ENCODE measurements at regions not wholly inside any gene's neighbourhood (a gene's known extent, or its start where the extent isn't known, plus 50 kb on each side); places are given as distances from the start of the nearest gene placed in this dataset.
"Not testable (repeated sequence)": the region's sequence is repeated elsewhere in the genome, so short reads cannot be mapped to it uniquely, and the experiment has no call there.

DNA sequence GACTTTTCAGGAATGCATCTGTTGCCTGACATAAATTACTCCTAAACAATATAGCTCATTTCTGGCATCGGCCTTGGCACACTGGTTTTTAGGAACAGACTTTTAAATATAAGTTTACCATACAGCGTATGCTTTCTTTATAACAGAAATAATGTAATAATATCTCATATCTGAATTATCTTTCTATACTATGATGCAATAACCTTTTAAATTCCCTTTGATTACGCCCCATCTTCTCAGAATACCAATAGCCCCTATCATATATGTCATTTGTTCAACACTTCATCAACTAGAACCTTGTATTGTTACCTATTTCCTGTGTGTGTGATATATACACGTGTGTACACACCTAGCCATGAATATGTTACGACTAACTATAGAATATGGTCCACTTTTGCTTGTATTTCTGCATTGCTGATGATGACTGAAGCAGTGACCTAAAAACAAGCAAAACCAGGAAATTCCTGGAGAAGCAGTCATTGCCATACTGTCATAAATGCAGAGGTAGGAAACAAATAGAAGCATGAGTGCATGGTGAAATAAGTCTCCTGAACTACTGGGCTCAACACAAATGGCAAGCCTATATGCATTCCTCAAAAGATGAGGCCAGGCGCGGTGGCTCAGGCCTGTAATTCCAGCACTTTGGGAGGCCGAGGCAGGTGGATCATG is 618.4 kb upstream of the NRP1 start:
- no peak for DNase-seq

DNA sequence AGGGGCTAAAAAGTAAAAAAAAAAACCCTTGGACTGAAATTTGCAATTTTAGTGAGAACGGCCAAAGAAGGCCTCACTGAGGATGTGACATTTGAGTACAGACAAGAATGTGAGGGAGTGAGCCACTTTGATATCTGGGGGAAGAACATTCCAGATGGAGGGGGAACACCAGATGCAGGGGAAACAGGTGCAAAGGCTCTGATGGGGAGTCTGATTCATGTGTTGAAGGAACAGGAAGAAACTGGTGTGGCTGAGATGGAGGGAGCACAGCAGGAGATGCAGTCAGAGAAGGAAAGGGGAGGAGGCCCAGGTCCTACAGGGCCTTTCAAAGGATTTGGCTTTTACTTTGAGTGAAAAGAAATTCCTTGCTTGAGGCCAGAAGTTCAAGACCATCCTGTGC is 615.7 kb upstream of the NRP1 start:
- no peak for DNase-seq

DNA sequence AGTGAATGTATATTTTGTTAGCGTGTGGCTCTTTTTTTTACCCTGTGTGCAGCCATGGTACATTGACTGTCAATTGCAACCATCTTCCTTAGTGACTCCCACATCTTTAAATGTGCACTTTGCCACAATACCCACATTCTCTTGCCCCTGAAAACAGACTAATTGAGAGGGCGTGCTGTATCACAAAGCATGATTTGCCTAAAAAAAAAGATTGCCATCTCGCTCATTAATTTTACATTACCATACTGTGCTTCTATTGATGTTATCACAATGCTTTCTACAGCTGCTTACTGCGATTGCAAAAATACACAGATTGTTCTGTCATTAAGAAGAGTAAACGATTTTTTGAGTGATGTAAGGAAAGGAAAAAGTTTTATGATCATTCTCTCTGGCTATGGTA is 613.1 kb upstream of the NRP1 start:
- no peak for DNase-seq

DNA sequence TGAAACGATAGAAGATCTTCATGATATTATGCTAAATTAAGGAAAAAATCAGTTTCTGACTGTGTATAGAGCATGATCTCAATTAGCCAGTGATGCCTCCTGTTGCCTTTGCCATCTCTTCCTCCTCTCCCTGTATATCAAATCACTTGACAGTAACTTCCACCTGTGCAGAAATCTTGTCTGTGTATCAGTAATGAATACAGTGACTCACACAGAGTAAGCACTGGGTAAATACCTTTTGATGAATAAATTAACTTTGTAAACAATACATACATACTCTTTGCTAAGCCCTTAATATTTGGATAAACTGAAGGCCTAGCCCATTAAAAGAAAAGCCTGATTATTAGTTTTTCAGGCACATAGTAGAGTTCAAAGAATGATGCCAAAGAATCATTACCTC is 610.6 kb upstream of the NRP1 start:
- no peak for DNase-seq

DNA sequence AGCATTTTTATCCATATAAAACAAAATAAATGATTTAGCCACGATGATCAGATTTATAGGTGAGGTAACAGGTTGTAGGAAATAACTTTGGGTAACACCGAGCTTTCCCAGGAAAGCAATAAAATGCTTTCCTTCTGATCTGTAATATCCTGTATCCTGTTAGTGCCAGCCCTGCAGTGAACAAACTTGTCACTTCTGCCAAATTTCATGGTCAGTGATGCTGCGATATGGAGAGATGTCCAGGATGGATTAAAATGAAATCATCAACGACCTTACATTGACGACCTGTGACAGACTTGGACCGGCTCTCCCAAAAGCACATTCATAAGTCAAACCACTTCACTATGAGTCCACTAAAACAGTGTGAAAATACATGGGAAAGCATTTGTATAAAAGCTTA is 608.0 kb upstream of the NRP1 start:
- no peak for DNase-seq

DNA sequence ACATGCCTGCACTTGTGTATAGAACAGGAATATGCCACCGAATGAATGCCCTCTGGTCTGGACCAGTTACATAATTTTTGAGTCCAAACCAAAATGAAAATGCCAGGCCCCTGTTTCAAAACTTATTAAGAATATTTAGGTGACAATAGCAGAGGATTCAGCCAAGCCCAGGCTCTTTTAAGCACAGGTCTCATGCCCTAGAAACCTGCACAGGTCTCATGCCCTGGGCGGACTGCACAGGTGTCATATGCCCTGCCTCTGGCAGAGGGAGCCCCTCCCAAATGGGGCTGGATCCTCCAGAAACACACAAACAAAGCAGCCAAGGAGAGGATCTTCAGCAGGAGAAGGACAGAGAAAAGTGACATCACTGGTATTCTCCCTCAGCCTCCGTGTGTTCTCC is 605.4 kb upstream of the NRP1 start:
- DNase-seq, result no peak

DNA sequence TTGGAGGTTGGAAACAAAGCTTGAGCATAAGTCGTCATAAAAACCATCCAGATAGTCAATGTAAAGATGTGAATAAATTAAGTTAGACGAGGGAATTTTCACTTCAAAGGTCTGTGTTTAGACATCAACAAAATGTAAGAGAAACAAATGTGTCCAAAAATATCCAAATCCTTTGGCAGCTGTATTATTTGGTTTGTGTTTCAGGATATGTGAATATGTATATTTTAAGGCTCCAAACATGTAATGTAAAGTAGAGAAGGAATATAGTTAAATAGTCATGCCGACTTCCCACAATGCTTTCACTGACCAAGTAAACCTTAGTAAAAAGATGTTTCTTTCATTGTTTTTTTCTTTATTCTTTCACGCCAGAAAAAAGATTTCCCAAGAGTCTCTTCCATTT is 604.9 kb upstream of the NRP1 start:
- no peak for DNase-seq

DNA sequence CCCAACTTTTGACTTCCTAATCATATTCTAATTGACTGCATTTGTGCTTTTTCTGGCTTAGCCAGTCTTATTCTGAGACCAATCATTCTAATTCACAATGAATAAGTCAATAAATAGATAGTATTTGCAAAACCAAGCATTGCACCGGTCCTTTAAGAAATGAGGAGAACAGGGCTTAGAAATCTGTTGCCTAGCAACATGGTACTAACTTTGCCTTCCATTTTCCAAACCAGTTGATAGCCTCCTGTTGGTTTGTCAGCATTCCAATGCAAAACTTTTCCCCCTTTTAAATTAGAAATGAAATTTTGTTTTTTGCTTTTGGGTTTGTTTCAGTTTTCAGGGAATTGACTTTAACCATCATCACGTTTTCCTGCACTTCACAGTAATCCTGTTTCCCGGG is 603.5 kb upstream of the NRP1 start:
- DNase-seq, result no peak

DNA sequence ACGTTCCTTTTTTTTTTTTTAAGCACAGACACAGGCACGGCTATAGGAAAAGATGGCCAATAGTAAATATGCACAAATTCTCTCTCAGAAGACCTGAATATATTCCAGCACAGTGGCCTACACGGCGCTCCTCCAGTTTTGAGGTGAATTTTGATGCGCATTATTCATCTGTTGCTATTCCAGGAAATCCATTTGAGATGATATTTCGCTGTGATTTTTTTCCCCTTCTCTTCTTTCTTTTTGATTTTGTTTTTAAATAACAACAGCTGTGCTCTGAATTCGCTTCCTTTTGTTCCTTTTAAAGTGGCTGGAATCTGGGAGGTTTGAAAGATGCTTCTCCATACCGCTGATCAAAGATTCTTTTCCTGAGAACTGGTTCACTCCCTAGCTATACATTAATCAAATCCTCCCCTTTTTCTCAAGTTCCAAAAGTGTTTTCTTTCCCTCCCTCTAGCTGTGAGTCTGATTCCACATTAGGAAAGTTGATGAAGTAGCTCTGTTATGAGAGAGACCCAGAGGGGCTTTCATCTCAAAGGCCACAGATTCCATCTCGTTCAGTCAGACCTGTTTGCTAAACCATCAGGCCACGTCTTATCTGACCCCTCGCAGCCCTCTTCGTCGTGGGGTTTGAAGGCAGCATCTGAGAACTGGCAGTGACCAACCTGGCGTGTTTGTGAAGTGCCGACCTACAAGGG is 602.7 kb upstream of the NRP1 start:
- DNase-seq, result no peak

DNA sequence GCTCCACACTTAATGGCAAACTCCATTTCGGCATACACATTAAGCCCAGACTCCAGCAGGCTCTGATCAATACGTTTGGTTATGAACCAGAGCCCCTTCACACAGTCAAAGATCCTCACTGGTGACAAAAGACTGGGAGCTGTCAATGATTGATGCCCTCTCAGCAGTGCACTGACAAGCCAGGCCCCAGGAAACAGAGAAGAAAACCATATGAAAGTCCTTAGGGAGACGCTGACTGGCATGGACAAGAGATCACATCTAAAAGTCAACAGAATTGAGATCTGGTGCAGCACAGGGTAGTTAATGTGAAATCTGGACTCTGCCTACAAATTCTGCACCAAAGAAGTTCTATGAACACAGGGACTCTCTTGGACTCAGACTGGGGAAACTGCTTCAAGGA is 600.9 kb upstream of the NRP1 start:
- DNase-seq, result no peak

DNA sequence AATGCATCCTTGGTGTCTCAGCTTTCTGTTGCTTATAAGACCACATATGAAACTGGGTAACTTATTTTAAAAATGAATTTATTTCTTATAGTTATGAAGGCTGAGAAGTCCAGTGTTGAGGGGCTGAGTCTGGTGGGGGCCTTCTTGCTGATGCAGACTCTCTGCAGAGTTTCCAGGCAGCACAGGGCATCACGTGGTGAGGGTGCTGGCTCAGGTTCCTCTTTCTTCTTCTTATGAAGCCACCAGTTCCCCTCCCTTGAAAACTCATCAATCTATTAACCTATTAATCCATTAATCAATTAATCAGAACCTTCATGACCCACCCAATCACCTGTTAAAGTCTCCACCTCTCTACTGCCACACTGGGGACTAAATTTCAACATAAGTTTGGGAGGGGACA is 595.6 kb upstream of the NRP1 start:
- DNase-seq, result no peak

DNA sequence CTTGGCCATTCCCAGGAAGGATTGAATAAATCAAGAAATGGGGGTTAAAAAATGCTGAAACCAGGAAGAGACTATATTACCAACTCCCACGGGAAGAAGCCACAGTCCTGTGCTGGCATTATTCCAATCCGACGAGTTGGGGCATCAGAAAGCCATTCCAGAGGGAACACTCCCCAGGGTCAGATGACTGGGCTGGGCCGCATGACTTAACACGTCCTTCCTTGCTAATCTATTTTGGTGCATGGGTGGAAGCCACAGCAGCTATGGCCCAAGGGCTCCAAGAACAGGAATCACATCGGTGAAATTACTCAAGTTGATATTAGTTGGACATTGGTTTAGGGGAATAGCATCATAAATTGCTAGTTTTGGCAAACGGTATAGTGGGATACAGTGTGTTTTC is 592.9 kb upstream of the NRP1 start:
- no peak for DNase-seq

DNA sequence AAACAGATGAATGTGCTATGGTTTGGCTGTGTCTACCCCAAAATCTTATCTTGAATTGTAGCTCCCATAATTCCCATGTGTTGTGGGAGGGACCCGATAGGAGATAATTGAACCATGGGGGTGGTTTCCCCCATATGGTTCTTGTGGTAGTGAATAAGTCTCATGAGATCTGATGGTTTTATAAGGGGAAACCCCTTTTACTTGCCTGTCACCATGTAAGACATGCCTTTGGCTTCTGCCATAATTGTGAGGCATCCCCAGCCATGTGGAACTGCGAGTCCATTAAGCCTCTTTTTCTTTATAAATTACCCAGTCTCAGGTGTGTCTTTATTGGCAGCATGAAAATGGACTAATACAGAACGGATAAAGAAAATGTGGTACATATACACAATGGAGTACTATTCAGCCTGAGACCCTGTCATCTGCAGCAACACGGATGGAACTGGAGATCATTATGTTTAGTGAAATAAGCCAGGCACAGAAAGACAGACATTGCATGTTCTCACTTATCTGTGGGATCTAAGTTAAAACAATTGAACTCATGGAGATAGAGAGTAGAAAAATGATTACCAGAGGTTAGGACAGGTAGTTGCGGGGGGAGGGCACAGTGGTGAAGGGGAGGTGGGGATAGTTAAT is 587.6 kb upstream of the NRP1 start:
- DNase-seq, result no peak

DNA sequence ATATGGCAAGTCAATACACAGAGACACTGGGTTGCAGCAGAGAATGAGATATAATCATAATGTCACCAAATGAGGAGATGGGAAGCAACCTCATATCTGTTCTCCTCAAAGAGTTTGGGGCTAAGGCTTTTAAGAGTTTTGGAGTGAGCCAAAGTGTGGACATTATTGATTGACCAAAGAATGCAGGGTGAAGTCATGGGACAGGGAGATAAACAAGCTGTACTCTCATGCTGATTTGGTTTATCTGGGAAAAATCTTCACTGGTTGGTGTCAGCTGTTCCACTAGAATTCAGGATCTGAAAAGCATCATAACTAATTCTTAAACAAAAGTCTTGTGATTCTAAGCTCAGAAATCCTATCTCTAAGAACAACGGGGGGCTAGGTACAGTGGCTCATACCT is 585.9 kb upstream of the NRP1 start:
- DNase-seq, result no peak

DNA sequence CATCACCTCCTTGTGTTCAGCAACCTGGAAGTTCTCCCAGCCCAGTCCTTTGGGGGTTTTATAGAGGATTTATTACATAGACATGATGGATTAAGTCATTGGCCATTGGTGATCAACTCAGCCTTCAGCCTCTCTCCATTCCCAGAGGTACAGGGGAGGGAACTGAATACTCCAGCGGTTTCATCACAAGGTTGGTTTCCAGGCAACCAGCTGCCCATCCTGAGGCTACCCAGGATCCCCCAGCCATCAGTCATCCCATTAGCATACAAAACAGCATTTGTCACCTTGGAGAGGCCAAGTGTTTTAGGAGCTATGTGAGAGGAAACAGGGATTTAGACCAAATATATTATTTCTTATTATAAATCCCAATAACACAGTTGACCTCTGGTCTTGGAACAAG is 584.8 kb upstream of the NRP1 start:
- DNase-seq, result no peak

DNA sequence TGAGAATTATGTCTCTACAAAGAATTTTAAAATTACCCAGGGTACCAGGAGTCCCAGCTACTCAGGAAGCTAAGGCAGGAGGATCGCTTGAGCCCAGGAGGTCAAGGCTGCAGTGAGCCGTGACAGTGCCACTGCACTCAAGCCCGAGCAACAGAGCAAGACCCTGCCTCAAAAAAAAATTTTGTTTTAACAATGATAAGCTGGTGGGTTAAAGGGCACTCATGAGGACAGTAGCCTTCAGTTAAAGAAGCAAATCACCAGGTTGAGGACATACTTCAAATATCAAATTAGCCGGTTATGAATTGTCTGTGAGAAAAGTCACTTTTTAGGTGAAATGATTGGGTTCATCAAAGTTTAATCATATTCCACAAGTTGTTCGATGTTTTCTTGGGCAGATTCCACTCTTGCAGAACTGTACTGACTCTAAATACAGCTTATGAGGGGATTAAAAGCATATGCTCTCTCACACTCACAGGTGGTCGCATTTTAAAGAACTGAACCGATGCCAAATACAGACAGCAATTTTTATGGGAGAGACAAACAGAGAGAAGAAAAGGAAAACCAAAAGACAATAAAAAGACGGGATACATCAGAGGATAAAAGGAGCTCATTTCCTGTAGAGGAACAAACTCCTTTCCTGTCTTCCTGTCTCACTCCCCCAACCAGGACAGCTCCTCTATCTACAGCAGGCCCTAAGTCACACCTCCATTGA is 582.8 kb upstream of the NRP1 start:
- no peak for DNase-seq

DNA sequence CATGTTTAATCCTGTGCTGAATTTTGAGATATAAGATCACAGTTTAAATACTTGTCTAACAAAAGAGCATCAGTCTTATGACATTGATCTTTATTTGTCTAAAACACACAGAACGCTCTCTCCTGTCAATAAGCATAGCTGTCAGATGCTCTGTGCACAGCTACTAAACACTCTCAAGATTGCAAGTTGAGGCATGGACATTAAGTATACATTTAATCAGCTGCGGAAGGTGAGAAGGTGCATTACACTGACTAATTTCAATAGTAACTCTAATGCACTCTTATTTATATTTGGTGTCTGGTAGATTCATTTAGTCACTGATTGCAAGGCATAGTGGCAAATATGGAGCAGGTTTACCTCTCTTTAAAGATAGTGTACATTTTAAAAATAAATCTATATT is 580.3 kb upstream of the NRP1 start:
- no peak for DNase-seq

DNA sequence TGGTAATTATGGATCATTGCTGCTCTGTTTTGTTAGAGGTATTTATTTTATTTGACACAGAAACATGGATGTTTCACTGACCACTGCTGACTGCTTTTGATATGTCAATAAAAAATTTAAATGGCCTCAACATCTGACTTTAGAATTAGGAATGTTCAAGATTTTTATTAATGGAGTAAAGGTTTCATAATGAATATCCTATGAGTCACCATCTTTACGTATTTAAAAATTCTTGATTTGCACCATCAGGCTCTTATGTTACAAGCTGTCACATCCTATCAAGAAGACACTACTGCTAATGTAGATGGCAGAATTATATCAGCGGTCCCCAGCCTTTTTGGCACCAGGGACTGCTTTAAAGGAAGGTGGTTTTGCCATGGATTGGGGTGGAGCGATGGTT is 578.7 kb upstream of the NRP1 start:
- DNase-seq, result no peak

DNA sequence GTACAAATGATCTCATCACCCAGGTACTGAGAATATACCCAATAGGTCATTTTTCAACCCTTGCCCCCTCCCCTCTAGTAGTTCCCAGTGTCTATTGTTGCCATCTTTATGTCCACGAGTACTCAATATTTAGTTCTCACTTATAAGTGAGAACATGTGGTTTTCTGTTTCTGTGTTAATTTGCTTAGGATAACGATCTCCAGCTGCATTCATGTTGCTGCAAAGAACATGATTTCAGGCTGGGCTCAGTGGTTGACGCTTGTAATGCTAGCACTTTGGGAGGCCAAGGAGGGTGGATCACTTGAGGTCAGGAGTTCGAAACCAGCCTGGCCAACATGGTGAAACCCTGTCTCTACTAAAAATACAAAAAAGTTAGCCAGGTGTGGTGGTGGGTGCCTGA is 575.0 kb upstream of the NRP1 start:
- not testable (repeated sequence) for DNase-seq

DNA sequence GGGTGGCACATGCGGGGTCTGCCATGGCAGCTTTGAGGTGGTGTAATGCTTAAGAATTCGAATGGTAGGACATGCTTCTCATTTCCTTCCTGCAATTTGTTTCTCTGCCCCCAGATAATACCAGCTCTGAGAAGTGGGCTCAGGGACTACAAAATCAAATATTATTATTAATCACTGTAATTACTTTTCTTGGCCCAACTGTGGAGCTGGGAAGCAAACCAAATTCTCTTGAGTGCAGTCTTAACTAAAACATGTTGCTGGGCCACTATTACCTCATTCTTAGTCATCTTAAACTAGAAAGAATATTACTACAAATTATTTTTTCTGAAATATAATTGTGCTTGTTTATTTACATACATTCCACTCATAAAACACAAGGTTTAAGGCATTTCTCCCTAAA is 566.7 kb upstream of the NRP1 start:
- DNase-seq, result no peak

DNA sequence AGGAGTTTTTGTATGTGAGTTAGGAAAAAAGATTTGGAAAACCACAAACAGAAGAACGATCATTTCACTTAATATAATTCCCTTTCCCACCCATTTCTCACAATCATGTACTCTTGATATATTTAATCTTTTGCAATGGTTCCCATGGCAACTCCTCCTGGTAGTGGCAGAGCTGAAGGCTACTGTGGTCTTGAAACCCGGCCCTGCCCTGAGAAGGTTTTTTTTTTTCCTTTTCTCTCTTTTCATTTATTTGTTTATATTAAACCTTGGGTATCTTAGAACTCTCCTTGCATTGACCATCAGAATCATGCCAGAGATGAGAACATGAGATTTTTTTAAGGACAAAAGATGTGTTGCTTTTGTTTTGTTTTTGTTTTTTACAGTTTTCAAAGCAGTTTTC is 566.1 kb upstream of the NRP1 start:
- no peak for DNase-seq

DNA sequence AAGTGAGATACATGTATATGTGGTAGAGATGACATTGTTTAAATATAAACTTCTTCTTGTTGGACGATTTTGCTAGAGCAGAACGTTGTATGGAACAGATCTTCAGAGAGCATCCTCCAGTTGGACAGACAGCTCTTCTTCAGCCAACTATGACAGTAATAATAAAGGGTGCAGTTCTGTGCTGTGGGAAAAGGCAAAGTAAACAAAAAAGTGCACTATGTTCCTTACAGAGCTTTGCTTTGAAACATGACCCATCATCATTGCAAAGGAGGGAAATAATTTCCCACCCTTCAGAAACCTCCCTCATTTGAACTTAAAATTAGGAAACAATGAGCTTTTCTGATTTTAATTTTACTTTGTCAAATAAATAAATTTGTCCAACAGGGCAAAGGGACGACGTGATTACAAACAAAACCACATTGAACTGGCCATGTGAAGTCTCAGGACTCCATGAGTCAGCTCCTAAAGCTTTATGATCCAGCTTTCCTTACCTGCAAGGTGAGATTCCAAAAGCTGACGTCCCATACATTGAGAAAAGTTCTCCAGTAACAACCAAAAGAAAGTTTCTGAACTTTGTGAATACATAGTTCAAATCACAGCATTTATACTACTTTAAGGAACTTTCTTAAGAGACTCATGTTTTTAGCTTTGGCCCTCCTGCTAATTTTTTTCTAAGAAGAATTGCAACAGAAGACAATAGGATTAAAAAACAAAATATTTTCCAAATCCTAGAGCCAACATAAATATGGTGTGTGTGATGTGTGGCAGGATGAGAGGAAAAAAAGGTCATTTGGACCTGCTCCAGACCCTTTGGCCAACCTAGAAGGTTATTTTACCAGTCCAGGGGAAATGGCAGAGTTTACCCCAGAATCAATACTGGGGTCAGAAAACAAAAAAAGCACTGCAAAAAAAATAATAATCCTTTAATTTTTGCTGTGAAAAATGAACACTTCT is 565.4 kb upstream of the NRP1 start:
- DNase-seq, result no peak

DNA sequence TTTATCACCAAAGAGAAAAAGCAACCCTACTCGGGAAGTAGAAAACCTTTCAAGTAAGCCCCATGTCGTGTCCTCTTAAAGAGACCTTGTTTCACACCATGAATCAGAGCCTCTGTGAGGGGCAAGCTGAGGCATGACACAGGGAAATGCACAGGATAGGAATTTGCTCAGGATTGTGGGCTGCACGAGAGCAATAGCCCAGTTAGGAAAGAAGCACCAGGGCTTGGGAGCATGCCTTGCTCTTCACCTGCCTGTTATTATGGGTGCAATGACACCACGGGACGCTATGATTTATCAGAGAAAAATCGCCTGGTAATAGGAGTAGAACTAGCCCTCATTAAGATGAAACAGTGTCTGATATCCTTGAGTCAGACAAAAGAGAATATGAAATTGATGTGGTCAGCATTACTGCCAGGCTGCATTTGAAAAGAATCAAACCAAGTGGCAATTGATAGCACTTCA is 562.9 kb upstream of the NRP1 start:
- DNase-seq, result no peak

All from CD4-positive, alpha-beta T cell treated with Interleukin-17A for 4 hours (primary cell).